ENCODE measurements at regions not wholly inside any gene's neighbourhood (a gene's known extent, or its start where the extent isn't known, plus 50 kb on each side); places are given as distances from the start of the nearest gene placed in this dataset.
"Not testable (repeated sequence)": the region's sequence is repeated elsewhere in the genome, so short reads cannot be mapped to it uniquely, and the experiment has no call there.

GRCh38 chr2:109726379-109727270, 67.5 kb upstream of the RGPD5 start:
- no peak overlapping the region for H3K27ac ChIP-seq
- DNase-seq (ENCODE audit: extremely low spot score in 2 of 2) = peak in 1 of 2 donors; percentile 56
- peaks cover 15% of the 10 kb centered on the region for H3K4me1 ChIP-seq
- no peaks in the 10 kb centered on the region for H3K9me3 ChIP-seq
- H3K36me3 ChIP-seq = no peaks in the 10 kb centered on the region
- H3K4me3 ChIP-seq = no peak overlapping the region
- intact Hi-C loops (cut with DNase I) = loop anchor here (5.0 kb wide), 1 partner anchor 179 kb away; no protein-coding TSS in a partner anchor
- no peak for TF ChIP-seq POLR2AphosphoS5 (IDR thresholded peaks at IDR 0.05; ENCODE audit: insufficient read depth in 1 of 2, low read depth in 1 of 2)
- no peak for TF ChIP-seq CTCF (IDR thresholded peaks at IDR 0.05)
- TF ChIP-seq POLR2A (IDR thresholded peaks at IDR 0.05) = no peak
- no peaks in the 10 kb centered on the region for H3K27me3 ChIP-seq

- DNase-seq (ENCODE audit: extremely low spot score in 2 of 2) = peak in 1 of 2 donors; percentile 67
- intact Hi-C loops (cut with DNase I) = loop anchor here (5.0 kb wide), 1 partner anchor 181 kb away; no protein-coding TSS in a partner anchor
- Histone ChIP-seq H3K27me3 (no peaks in the 10 kb centered on the region), H3K27ac (no peak overlapping the region), H3K4me1 (peaks cover 13% of the 10 kb centered on the region), H3K9me3 (no peaks in the 10 kb centered on the region), H3K4me3 (no peak overlapping the region), H3K36me3 (no peaks in the 10 kb centered on the region)
- TF ChIP-seq CTCF (IDR thresholded peaks at IDR 0.05) (no peak), POLR2A (IDR thresholded peaks at IDR 0.05) (no peak), POLR2AphosphoS5 (IDR thresholded peaks at IDR 0.05; ENCODE audit: insufficient read depth in 1 of 2, low read depth in 1 of 2) (no peak)
Measured at GRCh38 chr2:109727929-109728447, 66.1 kb upstream of the RGPD5 start.

- H3K27ac ChIP-seq; intact Hi-C loops (cut with DNase I); H3K4me3 ChIP-seq; H3K9me3 ChIP-seq; H3K27me3 ChIP-seq; H3K36me3 ChIP-seq: not testable (repeated sequence)
- peak in 1 of 2 donors; percentile 32 for DNase-seq (ENCODE audit: extremely low spot score in 2 of 2)
- H3K4me1 ChIP-seq = peaks cover 14% of the 10 kb centered on the region
Measured at GRCh38 chr2:109733746-109734145, 60.4 kb upstream of the RGPD5 start.

GRCh38 chr2:109736177-109736827, 57.8 kb upstream of the RGPD5 start:
- H3K4me1 ChIP-seq = peaks cover 6% of the 10 kb centered on the region
- H3K27me3 ChIP-seq = no peaks in the 10 kb centered on the region
- peak; percentile 81 to 84 for DNase-seq (ENCODE audit: extremely low spot score in 2 of 2)
- no peaks in the 10 kb centered on the region for H3K9me3 ChIP-seq
- TF ChIP-seq CTCF (IDR thresholded peaks at IDR 0.05) = peak; percentile 47 to 83 (median 76)
- no peak for TF ChIP-seq POLR2A (IDR thresholded peaks at IDR 0.05)
- TF ChIP-seq POLR2AphosphoS5 (IDR thresholded peaks at IDR 0.05; ENCODE audit: insufficient read depth in 1 of 2, low read depth in 1 of 2) = peak in 1 of 2 donors; percentile 18
- intact Hi-C loops (cut with DNase I) = no loop called here
- no peaks in the 10 kb centered on the region for H3K36me3 ChIP-seq
- no peak overlapping the region for H3K4me3 ChIP-seq
- no peak overlapping the region for H3K27ac ChIP-seq

Data from vagina (tissue), 2 donors.